Dedifferentiated amniotic fluid mesenchymal stem cell (primary cell): ENCODE measurements at regions not wholly inside any gene's neighbourhood (a gene's known extent, or its start where the extent isn't known, plus 50 kb on each side); places are given as distances from the start of the nearest gene placed in this dataset.
"Not testable (repeated sequence)": the region's sequence is repeated elsewhere in the genome, so short reads cannot be mapped to it uniquely, and the experiment has no call there.

Experiments
- DNase-seq: peaks from one replicate; pipeline ENCODE4 v3.0.0-alpha.2; 2016; ENCODE audit errors: extremely low spot score

GRCh38 chr7:80999771-81000170 lies 80.9 kb upstream of the SEMA3C start:
- no peak for DNase-seq

- DNase-seq: no peak
Measured at GRCh38 chr7:80999100-80999499, 80.2 kb upstream of the SEMA3C start.

- DNase-seq: no peak
Measured at GRCh38 chr7:80997841-80998240, 79.0 kb upstream of the SEMA3C start.

- not testable (repeated sequence) for DNase-seq
Measured at GRCh38 chr7:80996236-80996635, 77.4 kb upstream of the SEMA3C start.

GRCh38 chr7:80991654-80992053 lies 72.8 kb upstream of the SEMA3C start:
- no peak for DNase-seq

GRCh38 chr7:80984619-80985018 lies 65.8 kb upstream of the SEMA3C start:
- DNase-seq: no peak

- DNase-seq: no peak
Measured at GRCh38 chr7:80981405-80981804, 62.6 kb upstream of the SEMA3C start.

- no peak for DNase-seq
Measured at GRCh38 chr7:80977751-80978150, 58.9 kb upstream of the SEMA3C start.

- no peak for DNase-seq
Measured at GRCh38 chr7:80974396-80975358, 55.8 kb upstream of the SEMA3C start.

- DNase-seq: no peak
Measured at GRCh38 chr7:80971225-80971624, 52.4 kb upstream of the SEMA3C start.
